Nephron (organoid): ENCODE measurements at regions not wholly inside any gene's neighbourhood (a gene's known extent, or its start where the extent isn't known, plus 50 kb on each side); places are given as distances from the start of the nearest gene placed in this dataset.

Source experiments
- H3K27ac Mint-ChIP-seq, 3 experiments: 2 replicates each; pipeline ENCODE4 v1.8.0; 2020; ENCODE audit warnings: mixed read lengths in 3 of 3, mild to moderate bottlenecking in 2 of 3, moderate library complexity in 1 of 3
- H3K27me3 Mint-ChIP-seq: 2 replicates; pipeline ENCODE4 v1.8.0; 2021; ENCODE audit warnings: low read depth, mild to moderate bottlenecking, moderate library complexity, mixed read lengths
- H3K36me3 Mint-ChIP-seq: 2 replicates; pipeline ENCODE4 v1.8.0; 2020; ENCODE audit warnings: low read depth, mixed read lengths
- H3K4me1 Mint-ChIP-seq: 2 replicates; pipeline ENCODE4 v1.8.0; 2020; ENCODE audit warnings: mixed read lengths
- H3K4me3 Mint-ChIP-seq, 3 experiments: 2 replicates each; pipeline ENCODE4 v1.8.0; 2020; ENCODE audit warnings: mild to moderate bottlenecking in 3 of 3, mixed read lengths in 3 of 3, moderate library complexity in 2 of 3
- H3K9me3 Mint-ChIP-seq: 2 replicates; pipeline ENCODE4 v1.8.0; 2020; ENCODE audit warnings: mixed read lengths
- TF ChIP-seq, protein P1 (sequence below), 3 experiments: fragments of 200-600 bp; sonication (generic); IDR thresholded peaks; one replicate each; pipeline ENCODE4 v1.5.0; 2021; ENCODE audit warnings: antibody characterized with exemption in 3 of 3; ENCODE audit not compliant: unreplicated experiment in 3 of 3

DNA sequence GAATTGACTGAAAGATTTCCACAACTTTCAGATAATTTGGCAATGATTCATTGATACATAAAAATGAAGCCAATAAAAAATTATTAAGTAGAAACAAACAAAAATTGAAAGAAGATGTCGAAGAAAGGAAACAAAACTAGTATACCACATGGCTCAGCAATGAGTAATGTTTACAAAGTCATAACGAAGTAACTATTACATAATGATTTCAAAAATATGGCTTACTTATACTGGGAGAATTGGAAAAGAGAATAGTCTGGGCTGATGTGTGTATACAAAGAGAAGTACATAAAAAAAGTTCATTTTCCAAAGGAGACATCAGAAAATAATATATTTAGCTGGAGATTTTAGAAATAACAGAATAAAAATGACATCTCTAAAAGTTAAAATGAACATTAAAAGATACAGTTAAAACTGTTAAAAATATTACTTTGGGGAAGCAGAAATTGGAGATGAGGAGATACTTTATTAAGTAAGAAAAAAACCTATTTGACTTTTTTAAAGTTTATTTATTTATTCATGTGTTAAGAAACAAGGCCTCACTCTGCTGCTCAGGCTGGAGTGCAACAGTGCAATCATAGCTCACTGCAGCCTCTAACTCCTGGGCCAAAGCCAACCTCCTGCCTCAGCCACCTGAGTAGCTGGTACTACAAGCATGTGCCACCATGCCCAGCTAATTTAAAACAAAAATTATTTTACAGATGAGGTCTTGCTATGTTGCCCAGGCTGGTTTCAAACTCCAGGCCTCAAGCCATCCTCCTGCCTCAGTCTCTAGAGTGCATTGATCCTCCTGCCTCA, 409.7 kb upstream of the PIK3C3 start:
- no peaks in the 10 kb centered on the region for H3K36me3 Mint-ChIP-seq
- H3K9me3 Mint-ChIP-seq: no peaks in the 10 kb centered on the region
- H3K4me1 Mint-ChIP-seq: no peaks in the 10 kb centered on the region
- no peaks in the 10 kb centered on the region for H3K27me3 Mint-ChIP-seq
- H3K4me3 Mint-ChIP-seq: no peak overlapping the region
- TF ChIP-seq, protein P1, sequence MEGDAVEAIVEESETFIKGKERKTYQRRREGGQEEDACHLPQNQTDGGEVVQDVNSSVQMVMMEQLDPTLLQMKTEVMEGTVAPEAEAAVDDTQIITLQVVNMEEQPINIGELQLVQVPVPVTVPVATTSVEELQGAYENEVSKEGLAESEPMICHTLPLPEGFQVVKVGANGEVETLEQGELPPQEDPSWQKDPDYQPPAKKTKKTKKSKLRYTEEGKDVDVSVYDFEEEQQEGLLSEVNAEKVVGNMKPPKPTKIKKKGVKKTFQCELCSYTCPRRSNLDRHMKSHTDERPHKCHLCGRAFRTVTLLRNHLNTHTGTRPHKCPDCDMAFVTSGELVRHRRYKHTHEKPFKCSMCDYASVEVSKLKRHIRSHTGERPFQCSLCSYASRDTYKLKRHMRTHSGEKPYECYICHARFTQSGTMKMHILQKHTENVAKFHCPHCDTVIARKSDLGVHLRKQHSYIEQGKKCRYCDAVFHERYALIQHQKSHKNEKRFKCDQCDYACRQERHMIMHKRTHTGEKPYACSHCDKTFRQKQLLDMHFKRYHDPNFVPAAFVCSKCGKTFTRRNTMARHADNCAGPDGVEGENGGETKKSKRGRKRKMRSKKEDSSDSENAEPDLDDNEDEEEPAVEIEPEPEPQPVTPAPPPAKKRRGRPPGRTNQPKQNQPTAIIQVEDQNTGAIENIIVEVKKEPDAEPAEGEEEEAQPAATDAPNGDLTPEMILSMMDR (IDR thresholded peaks at IDR 0.05; ENCODE audit: unreplicated experiment in 3 of 3): no peak
- no peak overlapping the region for H3K27ac Mint-ChIP-seq

DNA sequence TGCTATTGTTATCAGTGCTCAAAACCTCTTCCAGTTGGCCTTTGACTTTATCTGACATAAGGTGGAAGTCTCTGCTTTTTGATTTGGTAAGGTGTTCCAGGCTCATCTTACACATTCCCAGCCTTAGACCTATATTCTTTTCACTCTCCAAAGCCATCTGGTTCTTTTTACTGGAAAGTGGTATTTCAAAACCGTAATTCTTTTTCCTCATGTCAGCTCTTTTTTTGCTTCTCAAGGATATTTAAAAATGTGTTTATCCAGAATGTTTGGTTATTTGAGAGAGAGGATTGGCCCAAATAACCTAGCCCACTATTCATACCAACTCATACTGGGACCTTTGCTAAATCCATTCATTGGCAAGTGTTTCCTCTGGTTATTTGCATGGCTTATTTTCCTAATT, 411.2 kb upstream of the PIK3C3 start:
- Mint-ChIP-seq H3K27ac (no peak overlapping the region), H3K36me3 (no peaks in the 10 kb centered on the region), H3K4me3 (no peak overlapping the region), H3K9me3 (no peaks in the 10 kb centered on the region), H3K27me3 (no peaks in the 10 kb centered on the region), H3K4me1 (no peaks in the 10 kb centered on the region)
- TF ChIP-seq, protein P1 (IDR thresholded peaks at IDR 0.05; ENCODE audit: unreplicated experiment in 3 of 3): no peak

DNA sequence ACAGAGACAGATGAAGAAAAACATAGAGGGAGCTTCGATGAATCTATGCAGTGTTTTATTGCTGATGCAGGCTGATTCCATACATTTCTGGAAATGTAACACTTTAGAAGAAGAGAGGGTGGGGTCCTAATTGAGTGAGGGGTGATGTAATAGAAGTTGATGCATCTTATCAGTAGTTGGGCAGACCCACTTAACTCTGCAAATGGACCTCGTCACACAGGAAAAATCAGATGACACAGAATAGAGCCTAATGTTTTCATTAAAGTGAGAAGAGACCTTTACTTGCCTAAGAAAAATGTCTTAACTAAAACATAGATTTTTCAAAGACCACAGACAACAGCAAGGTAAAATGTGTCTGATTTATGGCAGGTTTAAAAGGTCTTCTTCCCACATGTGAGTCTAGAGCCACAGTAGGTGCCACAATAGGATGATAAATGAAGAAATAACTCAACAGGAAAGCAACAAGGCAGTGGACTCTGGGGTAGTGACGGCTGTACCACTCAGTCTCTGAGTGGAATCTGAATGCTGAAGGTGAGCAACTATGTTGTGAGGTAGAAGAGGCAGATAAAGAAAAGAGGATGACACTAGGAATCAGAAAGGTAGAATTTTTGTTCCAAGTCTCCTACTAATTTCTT, 414.7 kb upstream of the PIK3C3 start:
- H3K27ac Mint-ChIP-seq: no peak overlapping the region
- H3K4me3 Mint-ChIP-seq: no peak overlapping the region
- TF ChIP-seq, protein P1 (IDR thresholded peaks at IDR 0.05; ENCODE audit: unreplicated experiment in 3 of 3): no peak
- no peaks in the 10 kb centered on the region for H3K4me1 Mint-ChIP-seq
- H3K27me3 Mint-ChIP-seq: no peaks in the 10 kb centered on the region
- H3K9me3 Mint-ChIP-seq: peaks cover 5% of the 10 kb centered on the region
- peaks cover 7% of the 10 kb centered on the region for H3K36me3 Mint-ChIP-seq

DNA sequence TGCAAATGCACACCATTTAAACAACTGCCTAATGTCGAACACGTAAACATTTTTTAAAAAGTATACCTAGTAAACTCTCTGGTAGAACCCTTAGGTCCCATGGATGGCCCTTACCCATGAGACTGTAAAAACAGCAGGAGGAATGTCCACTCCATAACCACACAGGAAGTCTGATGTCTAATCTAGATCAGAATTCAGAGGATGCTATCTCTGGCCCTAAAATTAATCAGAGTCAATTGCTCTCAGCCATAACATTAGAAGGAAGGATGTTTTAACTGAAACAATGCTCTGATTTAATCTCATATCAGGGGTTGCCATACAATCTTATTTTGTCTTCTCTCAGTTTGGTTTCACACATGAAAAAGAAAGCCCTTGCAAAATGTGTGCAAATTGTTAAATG, 416.3 kb upstream of the PIK3C3 start:
- H3K9me3 Mint-ChIP-seq: peaks cover 5% of the 10 kb centered on the region
- no peaks in the 10 kb centered on the region for H3K4me1 Mint-ChIP-seq
- H3K4me3 Mint-ChIP-seq: no peak overlapping the region
- no peak overlapping the region for H3K27ac Mint-ChIP-seq
- H3K36me3 Mint-ChIP-seq: peaks cover 7% of the 10 kb centered on the region
- TF ChIP-seq, protein P1 (IDR thresholded peaks at IDR 0.05; ENCODE audit: unreplicated experiment in 3 of 3): no peak
- H3K27me3 Mint-ChIP-seq: no peaks in the 10 kb centered on the region

DNA sequence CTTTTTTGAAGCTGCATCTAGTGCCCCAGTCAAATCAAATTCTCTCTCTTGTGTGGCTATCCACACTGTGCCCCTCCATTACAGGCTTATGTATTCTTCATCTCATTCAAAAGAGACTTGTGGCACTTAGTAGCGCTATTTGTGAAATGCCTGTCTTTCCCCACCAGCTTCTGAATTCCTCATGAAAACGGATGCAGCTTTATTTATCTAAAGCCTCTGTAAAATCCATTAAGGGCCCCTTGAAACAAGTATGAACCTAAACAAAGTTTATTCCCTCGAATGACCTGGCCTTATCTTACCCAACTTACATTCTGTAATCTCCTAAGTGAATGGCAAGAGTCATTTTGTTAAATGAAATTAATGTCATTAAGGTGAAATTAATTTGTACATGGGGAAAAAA, 417.4 kb upstream of the PIK3C3 start:
- Mint-ChIP-seq H3K4me1 (no peaks in the 10 kb centered on the region), H3K9me3 (peaks cover 5% of the 10 kb centered on the region), H3K4me3 (no peak overlapping the region), H3K27me3 (no peaks in the 10 kb centered on the region), H3K36me3 (peaks cover 7% of the 10 kb centered on the region), H3K27ac (no peak overlapping the region)
- TF ChIP-seq, protein P1 (IDR thresholded peaks at IDR 0.05; ENCODE audit: unreplicated experiment in 3 of 3): no peak
